ENCODE measurements at regions not wholly inside any gene's neighbourhood (a gene's known extent, or its start where the extent isn't known, plus 50 kb on each side); places are given as distances from the start of the nearest gene placed in this dataset.

- H3K27me3 Mint-ChIP-seq (ENCODE audit: unreplicated experiment): no peaks in the 10 kb centered on the region
- no TSS peak for BruUV-seq (replicated peaks)
- intact Hi-C loops (cut with micrococcal nuclease; ENCODE audit: unreplicated experiment): no loop called here
- no peak for DNase-seq
- H3K9me3 Mint-ChIP-seq (ENCODE audit: low read depth, unreplicated experiment): no peaks in the 10 kb centered on the region
- TF ChIP-seq, protein P1, sequence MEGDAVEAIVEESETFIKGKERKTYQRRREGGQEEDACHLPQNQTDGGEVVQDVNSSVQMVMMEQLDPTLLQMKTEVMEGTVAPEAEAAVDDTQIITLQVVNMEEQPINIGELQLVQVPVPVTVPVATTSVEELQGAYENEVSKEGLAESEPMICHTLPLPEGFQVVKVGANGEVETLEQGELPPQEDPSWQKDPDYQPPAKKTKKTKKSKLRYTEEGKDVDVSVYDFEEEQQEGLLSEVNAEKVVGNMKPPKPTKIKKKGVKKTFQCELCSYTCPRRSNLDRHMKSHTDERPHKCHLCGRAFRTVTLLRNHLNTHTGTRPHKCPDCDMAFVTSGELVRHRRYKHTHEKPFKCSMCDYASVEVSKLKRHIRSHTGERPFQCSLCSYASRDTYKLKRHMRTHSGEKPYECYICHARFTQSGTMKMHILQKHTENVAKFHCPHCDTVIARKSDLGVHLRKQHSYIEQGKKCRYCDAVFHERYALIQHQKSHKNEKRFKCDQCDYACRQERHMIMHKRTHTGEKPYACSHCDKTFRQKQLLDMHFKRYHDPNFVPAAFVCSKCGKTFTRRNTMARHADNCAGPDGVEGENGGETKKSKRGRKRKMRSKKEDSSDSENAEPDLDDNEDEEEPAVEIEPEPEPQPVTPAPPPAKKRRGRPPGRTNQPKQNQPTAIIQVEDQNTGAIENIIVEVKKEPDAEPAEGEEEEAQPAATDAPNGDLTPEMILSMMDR (IDR thresholded peaks at IDR 0.05; ENCODE audit: unreplicated experiment): no peak
- CTCF ChIA-PET: no interaction called here
- H3K4me3 Mint-ChIP-seq (ENCODE audit: low read depth, unreplicated experiment): peak overlapping the region; percentile 16
- no peak overlapping the region for H3K27ac Mint-ChIP-seq (ENCODE audit: unreplicated experiment)
- H3K36me3 Mint-ChIP-seq (ENCODE audit: insufficient read depth, unreplicated experiment): no peaks in the 10 kb centered on the region
- H3K4me1 Mint-ChIP-seq (ENCODE audit: low read depth, unreplicated experiment): peaks cover 19% of the 10 kb centered on the region
These were observed 434.6 kb upstream of the DSEL start for GRCh38 chr18:67951137-67951536.

DNA sequence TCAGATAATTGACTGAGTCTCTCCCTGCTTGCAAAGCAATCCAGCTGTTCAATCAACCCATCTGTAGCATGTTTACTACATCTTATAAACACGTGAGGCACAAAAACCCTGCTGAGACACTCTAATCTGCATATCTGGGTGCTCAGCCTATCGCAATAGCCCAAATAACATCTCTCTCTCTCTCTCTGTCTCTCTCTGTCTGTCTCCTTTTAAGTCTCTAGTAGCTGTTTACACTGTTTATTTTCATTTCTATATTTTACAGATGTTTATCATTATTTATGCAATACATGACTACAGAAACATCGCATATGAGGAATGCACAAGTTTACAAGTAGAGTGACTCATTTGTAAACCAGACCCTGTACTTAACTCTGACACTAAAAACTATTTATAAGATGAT, 422.1 kb upstream of the DSEL start:
- no peak overlapping the region for H3K27ac Mint-ChIP-seq (ENCODE audit: unreplicated experiment)
- H3K36me3 Mint-ChIP-seq (ENCODE audit: insufficient read depth, unreplicated experiment): no peaks in the 10 kb centered on the region
- no peaks in the 10 kb centered on the region for H3K27me3 Mint-ChIP-seq (ENCODE audit: unreplicated experiment)
- H3K4me3 Mint-ChIP-seq (ENCODE audit: low read depth, unreplicated experiment): no peak overlapping the region
- H3K9me3 Mint-ChIP-seq (ENCODE audit: low read depth, unreplicated experiment): no peaks in the 10 kb centered on the region
- TF ChIP-seq, protein P1 (IDR thresholded peaks at IDR 0.05; ENCODE audit: unreplicated experiment): no peak
- CTCF ChIA-PET: no interaction called here
- no peak for DNase-seq
- H3K4me1 Mint-ChIP-seq (ENCODE audit: low read depth, unreplicated experiment): no peaks in the 10 kb centered on the region
- BruUV-seq (replicated peaks): no TSS peak
- intact Hi-C loops (cut with micrococcal nuclease; ENCODE audit: unreplicated experiment): no loop called here

GRCh38 chr18:67935638-67936037, 419.1 kb upstream of the DSEL start:
- TF ChIP-seq, protein P1 (IDR thresholded peaks at IDR 0.05; ENCODE audit: unreplicated experiment): no peak
- Mint-ChIP-seq H3K27me3 (ENCODE audit: unreplicated experiment) (no peaks in the 10 kb centered on the region), H3K9me3 (ENCODE audit: low read depth, unreplicated experiment) (no peaks in the 10 kb centered on the region), H3K27ac (ENCODE audit: unreplicated experiment) (no peak overlapping the region), H3K4me3 (ENCODE audit: low read depth, unreplicated experiment) (no peak overlapping the region), H3K4me1 (ENCODE audit: low read depth, unreplicated experiment) (no peaks in the 10 kb centered on the region), H3K36me3 (ENCODE audit: insufficient read depth, unreplicated experiment) (no peaks in the 10 kb centered on the region)
- DNase-seq: no peak
- no TSS peak for BruUV-seq (replicated peaks)
- intact Hi-C loops (cut with micrococcal nuclease; ENCODE audit: unreplicated experiment): no loop called here
- CTCF ChIA-PET: no interaction called here

DNA sequence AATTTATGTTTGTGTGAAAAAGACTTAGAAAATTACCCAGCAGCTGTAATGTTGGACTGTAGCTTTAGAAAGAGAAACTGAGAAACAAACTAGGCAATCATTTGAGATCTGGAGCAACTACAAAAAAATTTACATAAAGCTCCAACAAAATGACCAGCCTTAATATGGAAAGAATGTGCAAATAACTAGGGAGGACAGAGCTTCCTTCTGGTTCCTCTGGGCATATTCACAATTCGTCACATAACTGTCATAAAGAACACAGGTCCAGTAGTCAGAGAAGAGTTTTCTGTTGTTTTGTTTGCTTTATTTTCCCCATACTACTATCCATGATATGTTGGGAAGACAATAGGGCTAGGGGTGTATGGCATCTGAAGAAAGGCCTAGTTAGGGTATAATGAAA, 416.8 kb upstream of the DSEL start:
- BruUV-seq (replicated peaks): no TSS peak
- DNase-seq: no peak
- Mint-ChIP-seq H3K27ac (ENCODE audit: unreplicated experiment) (no peak overlapping the region), H3K4me1 (ENCODE audit: low read depth, unreplicated experiment) (no peaks in the 10 kb centered on the region), H3K36me3 (ENCODE audit: insufficient read depth, unreplicated experiment) (no peaks in the 10 kb centered on the region), H3K9me3 (ENCODE audit: low read depth, unreplicated experiment) (no peaks in the 10 kb centered on the region), H3K27me3 (ENCODE audit: unreplicated experiment) (no peaks in the 10 kb centered on the region), H3K4me3 (ENCODE audit: low read depth, unreplicated experiment) (no peak overlapping the region)
- TF ChIP-seq, protein P1 (IDR thresholded peaks at IDR 0.05; ENCODE audit: unreplicated experiment): no peak
- CTCF ChIA-PET: no interaction called here
- intact Hi-C loops (cut with micrococcal nuclease; ENCODE audit: unreplicated experiment): no loop called here

DNA sequence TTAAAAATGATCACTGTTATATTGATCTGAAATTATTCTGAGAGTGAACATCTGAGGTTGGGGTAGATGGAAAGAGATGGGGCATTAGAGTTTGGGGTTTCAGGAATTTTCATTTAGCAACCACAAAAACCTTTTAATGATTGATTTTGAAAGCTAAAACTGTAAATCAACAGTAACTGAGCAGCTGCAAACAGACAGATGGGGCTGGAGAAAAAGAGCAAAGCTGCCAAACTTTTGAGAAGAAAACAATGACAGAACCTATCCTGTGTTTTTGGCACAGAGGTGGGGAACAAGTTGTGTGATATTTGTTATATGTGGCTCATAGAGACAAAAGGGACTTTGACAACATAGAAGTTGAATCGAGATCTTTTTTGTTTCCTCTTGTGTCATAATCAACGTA, 415.8 kb upstream of the DSEL start:
- Mint-ChIP-seq H3K9me3 (ENCODE audit: low read depth, unreplicated experiment) (no peaks in the 10 kb centered on the region), H3K27me3 (ENCODE audit: unreplicated experiment) (no peaks in the 10 kb centered on the region), H3K36me3 (ENCODE audit: insufficient read depth, unreplicated experiment) (no peaks in the 10 kb centered on the region), H3K4me3 (ENCODE audit: low read depth, unreplicated experiment) (no peak overlapping the region), H3K27ac (ENCODE audit: unreplicated experiment) (no peak overlapping the region), H3K4me1 (ENCODE audit: low read depth, unreplicated experiment) (no peaks in the 10 kb centered on the region)
- BruUV-seq (replicated peaks): no TSS peak
- intact Hi-C loops (cut with micrococcal nuclease; ENCODE audit: unreplicated experiment): no loop called here
- DNase-seq: no peak
- CTCF ChIA-PET: no interaction called here
- TF ChIP-seq, protein P1 (IDR thresholded peaks at IDR 0.05; ENCODE audit: unreplicated experiment): no peak
